Activated CD8-positive, alpha-beta memory T cell treated with anti-CD3 and anti-CD28 coated beads for 36 hours (primary cell): ENCODE measurements at regions not wholly inside any gene's neighbourhood (a gene's known extent, or its start where the extent isn't known, plus 50 kb on each side); places are given as distances from the start of the nearest gene placed in this dataset.
"Not testable (repeated sequence)": the region's sequence is repeated elsewhere in the genome, so short reads cannot be mapped to it uniquely, and the experiment has no call there.

Source experiments
- CTCF ChIA-PET: fragments of 350-600 bp; sonication (Branson Sonifier 250); formaldehyde crosslinking; loops from one replicate; lab custom pipeline; 2021; ENCODE audit warnings: antibody characterized with exemption; lab: Charles Lee
- POLR2A ChIA-PET: fragments of 350-600 bp; sonication (Branson Sonifier 250); formaldehyde crosslinking; loops from one replicate; lab custom pipeline; 2021; ENCODE audit warnings: antibody characterized with exemption; lab: Charles Lee

GRCh38 chr15:22194739-22195617 is 114.7 kb downstream of the OR4M2 start:
- CTCF ChIA-PET, POLR2A ChIA-PET: not testable (repeated sequence)

- CTCF ChIA-PET, POLR2A ChIA-PET: not testable (repeated sequence)
Observed at GRCh38 chr15:22196423-22196822, 116.1 kb downstream of the OR4M2 start.

DNA sequence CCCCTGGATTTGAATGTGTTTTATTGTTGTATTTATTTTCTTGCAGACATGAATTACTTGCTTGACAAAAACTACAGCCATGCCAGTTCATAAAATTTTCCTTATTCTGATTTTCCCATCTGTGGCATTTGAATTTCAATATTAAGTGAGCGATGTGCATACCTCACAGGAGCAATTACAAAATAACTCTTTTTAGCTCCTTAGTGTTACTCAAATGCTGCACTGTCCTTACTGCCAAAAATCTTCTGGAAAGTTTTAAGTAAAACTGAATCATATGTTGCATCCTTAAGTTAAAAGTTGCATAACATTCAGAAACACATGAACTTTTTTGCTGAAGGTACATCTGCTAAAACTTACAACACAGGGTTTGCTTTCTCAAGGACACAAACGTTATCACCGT is 120.1 kb downstream of the OR4M2 start:
- CTCF ChIA-PET, POLR2A ChIA-PET: not testable (repeated sequence)

GRCh38 chr15:22201993-22202659 is 121.8 kb downstream of the OR4M2 start:
- CTCF ChIA-PET, POLR2A ChIA-PET: not testable (repeated sequence)

DNA sequence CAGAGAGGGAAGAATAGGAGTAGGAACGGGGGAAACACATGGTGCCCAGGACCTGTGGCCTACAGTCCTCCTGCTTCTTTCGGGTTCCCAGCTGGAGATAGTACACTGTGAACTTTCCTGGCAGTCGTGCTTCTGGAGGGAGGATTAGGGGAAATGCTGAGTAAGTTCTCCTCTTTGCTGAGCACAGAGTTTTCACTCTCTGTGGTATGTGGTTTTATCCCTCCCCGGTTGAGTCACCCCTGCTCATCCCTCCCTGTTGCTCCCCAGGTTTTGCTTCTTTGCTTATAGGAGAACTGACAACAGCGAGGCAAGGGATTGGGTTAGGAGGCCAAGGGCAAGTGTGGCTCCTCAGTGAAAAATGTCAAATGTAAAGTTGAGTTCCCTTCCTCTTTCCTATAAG is 122.9 kb downstream of the OR4M2 start:
- CTCF ChIA-PET, POLR2A ChIA-PET: not testable (repeated sequence)

DNA sequence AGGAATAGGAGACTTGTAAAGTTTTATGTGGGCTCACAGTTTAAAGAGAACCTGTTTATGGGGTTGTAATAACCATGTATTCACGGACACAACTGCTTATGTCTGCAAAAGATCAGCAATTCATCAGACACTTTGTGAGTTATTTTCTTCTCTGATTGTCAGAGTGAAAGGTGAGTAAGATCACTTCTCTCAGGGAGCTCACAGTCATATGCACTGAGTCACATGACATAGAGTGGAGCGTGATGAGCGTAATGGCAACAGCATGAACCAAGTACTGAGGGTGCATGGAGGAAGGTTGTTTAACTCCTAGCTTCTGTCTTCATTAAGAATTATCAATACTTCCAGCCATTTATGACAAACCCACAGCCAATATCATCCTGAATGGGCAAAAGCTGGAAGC is 128.8 kb downstream of the OR4M2 start:
- POLR2A ChIA-PET, CTCF ChIA-PET: not testable (repeated sequence)

DNA sequence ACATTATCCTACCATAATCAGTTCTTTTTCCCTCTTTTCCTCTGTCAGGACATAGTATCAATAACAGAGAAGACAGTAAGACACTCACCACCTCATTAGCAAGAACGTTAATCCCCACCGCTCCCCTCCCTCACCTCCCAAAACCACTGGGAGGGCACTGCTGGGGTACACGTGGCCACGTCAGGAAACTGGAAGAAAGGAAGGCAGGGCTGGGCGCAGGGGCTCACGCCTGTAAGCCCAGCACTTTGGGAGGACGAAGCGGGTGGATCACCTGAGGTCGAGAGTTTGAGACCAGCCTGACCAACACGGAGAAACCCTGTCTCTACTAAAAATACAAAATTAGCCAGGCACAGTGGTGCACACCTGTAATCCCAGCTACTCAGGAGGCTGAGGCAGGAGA is 142.3 kb downstream of the OR4M2 start:
- CTCF ChIA-PET = interaction anchor here (0.9 to 5.9 kb wide), 4 partner anchors 16 to 1866 kb away, joined by 3 to 71 read pairs (median 4); no protein-coding TSS in a partner anchor
- POLR2A ChIA-PET = not testable (repeated sequence)

DNA sequence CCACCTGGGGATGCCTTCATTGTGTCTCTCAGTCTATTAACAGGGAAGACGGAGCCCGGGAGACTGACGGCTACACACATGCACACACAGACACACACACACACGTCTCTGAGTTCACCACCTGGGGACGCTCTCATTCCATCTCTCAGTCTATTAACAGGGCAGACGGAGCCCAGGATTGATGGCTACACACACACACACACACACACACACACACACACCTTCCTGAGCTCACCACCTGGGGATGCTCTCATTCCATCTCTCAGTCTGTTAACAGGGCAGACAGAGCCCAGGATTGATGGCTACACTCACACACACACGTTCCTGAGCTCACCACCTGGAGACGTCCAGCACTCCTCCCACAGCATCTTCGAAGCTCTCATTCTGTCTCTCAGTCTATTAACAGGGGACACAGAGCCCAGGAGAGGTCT is 143.9 kb downstream of the OR4M2 start:
- POLR2A ChIA-PET = no interaction called here

DNA sequence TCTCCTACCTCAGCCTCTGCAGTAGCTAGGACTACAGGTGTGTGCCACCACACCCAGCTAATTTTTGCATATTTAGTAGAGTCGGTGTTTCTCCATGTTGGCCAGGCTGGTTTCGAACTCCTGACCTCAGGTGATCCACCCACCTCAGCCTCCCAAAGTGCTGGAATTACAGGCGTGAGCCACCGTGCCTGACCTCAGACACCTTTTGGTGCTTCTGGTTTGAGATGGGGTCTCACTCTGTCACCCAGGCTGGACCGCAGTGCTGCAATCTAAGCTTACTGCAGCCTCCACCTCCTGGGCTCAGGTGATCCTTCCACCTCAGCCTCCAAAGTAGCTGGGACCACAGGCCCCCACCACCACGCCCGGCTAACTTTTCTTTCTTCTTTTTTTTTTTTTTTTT is 144.6 kb downstream of the OR4M2 start:
- ChIA-PET CTCF (interaction anchor here (0.7 to 5.9 kb wide), 2 partner anchors 1259 to 1869 kb away, joined by 4 to 71 read pairs; no protein-coding TSS in a partner anchor), POLR2A (interaction anchor here (0.7 kb wide), 1 partner anchor 73 kb away, joined by 5 read pairs; no protein-coding TSS in a partner anchor)

More for the DNA sequence above, 143.9 kb downstream of the OR4M2 start:
- CTCF ChIA-PET = interaction anchor here (1.1 to 5.9 kb wide), 2 partner anchors 41 to 1868 kb away, joined by 4 to 71 read pairs; no protein-coding TSS in a partner anchor

- ChIA-PET CTCF (interaction anchor here (1.1 to 5.9 kb wide), 2 partner anchors 1870 kb away, joined by 3 to 71 read pairs; no protein-coding TSS in a partner anchor), POLR2A (no interaction called here)
Observed at GRCh38 chr15:22226034-22226790, 145.9 kb downstream of the OR4M2 start.

GRCh38 chr15:22227411-22228100 is 147.2 kb downstream of the OR4M2 start:
- CTCF ChIA-PET = interaction anchor here (1.1 kb wide), 1 partner anchor 1872 kb away, joined by 3 read pairs; no protein-coding TSS in a partner anchor

GRCh38 chr15:22228101-22228762 is 147.9 kb downstream of the OR4M2 start:
- ChIA-PET POLR2A (no interaction called here), CTCF (no interaction called here)

More at GRCh38 chr15:22227411-22228100, 147.2 kb downstream of the OR4M2 start:
- POLR2A ChIA-PET = no interaction called here

DNA sequence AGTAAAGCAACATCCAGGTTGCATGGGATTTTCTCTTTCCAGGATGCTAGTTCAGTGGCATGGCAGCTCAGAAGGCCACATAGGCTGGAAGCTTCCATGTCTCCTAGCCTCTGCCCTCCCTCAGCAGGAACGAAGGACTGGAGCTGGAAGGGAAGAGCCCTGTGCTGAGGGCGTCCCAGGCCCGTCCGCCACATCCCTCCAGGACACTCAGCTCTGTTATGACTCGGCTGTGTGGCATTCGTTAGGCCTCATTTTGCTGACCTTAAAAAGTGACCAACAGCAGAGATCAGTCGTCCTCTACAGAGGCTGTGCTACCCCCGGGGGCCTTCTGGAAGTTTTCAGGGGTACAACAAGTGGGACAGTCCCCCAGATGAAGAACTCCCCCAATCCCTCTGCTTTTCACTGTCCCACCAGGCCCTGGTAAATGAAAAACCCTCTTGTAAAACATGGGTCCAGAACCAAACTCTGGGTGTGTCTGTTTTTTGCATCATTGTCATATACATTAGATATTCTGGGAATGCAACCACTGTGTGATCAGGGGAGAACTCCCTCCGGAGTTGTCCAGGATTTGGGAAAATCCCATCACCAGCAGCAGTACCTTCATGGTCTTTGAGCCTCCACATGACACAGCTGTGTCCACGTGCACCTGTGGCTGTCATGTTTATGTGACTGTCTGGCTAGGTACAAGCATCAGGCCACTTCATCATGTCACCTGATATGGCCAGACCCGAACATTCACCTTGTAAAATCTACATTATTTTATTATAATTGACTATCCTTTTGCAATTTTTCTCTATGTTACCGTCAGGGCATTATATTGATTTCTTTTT is 149.9 kb downstream of the OR4M2 start:
- POLR2A ChIA-PET = no interaction called here
- CTCF ChIA-PET = no interaction called here

GRCh38 chr15:22231603-22232002 is 151.3 kb downstream of the OR4M2 start:
- CTCF ChIA-PET = no interaction called here
- POLR2A ChIA-PET = no interaction called here

GRCh38 chr15:22232675-22233074 is 152.3 kb downstream of the OR4M2 start:
- CTCF ChIA-PET = no interaction called here
- POLR2A ChIA-PET = no interaction called here

- POLR2A ChIA-PET, CTCF ChIA-PET: not testable (repeated sequence)
Observed at GRCh38 chr15:22235261-22235930, 155.1 kb downstream of the OR4M2 start.

GRCh38 chr15:22236469-22236868 is 156.1 kb downstream of the OR4M2 start:
- CTCF ChIA-PET = interaction anchor here (1.3 kb wide), 1 partner anchor 50 kb away, joined by 3 read pairs; no protein-coding TSS in a partner anchor
- POLR2A ChIA-PET = interaction anchor here (0.5 kb wide), 1 partner anchor 44 kb away, joined by 8 read pairs; no protein-coding TSS in a partner anchor
